22Rv1 (cell line): ENCODE measurements at regions not wholly inside any gene's neighbourhood (a gene's known extent, or its start where the extent isn't known, plus 50 kb on each side); places are given as distances from the start of the nearest gene placed in this dataset.

Experiments used
- H3K27ac ChIP-seq: fragments of 450-650 bp; 2 replicates; pipeline ENCODE4 v1.5.1; 2017
- CTCF ChIP-seq: fragments of 450-650 bp; IDR thresholded peaks from 2 replicates; pipeline ENCODE4 v1.5.1; 2017; ENCODE audit warnings: mild to moderate bottlenecking
- ZFX ChIP-seq: fragments of 450-650 bp; IDR thresholded peaks from 2 replicates; pipeline ENCODE4 v1.6.1; 2017; ENCODE audit warnings: antibody characterized with exemption, borderline replicate concordance

GRCh38 chr20:11222243-11222642 is 548.4 kb upstream of the JAG1 start:
- no peak for TF ChIP-seq CTCF
- TF ChIP-seq ZFX = no peak
- no peak overlapping the region for H3K27ac ChIP-seq

- no peak for TF ChIP-seq ZFX
- no peak for TF ChIP-seq CTCF
- no peak overlapping the region for H3K27ac ChIP-seq
Measured at GRCh38 chr20:11227602-11228001, 553.8 kb upstream of the JAG1 start.

GRCh38 chr20:11229772-11230171 is 556.0 kb upstream of the JAG1 start:
- TF ChIP-seq CTCF (no peak), ZFX (no peak)
- no peak overlapping the region for H3K27ac ChIP-seq

- no peak overlapping the region for H3K27ac ChIP-seq
- no peak for TF ChIP-seq ZFX
- TF ChIP-seq CTCF = no peak
Measured at GRCh38 chr20:11230999-11231398, 557.2 kb upstream of the JAG1 start.

- H3K27ac ChIP-seq = no peak overlapping the region
- TF ChIP-seq CTCF = no peak
Measured at GRCh38 chr20:11231742-11232648, 558.2 kb upstream of the JAG1 start.

- TF ChIP-seq ZFX (no peak), CTCF (no peak)
- H3K27ac ChIP-seq = no peak overlapping the region
Measured at GRCh38 chr20:11232896-11233295, 559.1 kb upstream of the JAG1 start.

GRCh38 chr20:11234181-11234580 is 560.4 kb upstream of the JAG1 start:
- TF ChIP-seq CTCF = no peak
- H3K27ac ChIP-seq = no peak overlapping the region
